ENCODE measurements at regions not wholly inside any gene's neighbourhood (a gene's known extent, or its start where the extent isn't known, plus 50 kb on each side); places are given as distances from the start of the nearest gene placed in this dataset.

DNA sequence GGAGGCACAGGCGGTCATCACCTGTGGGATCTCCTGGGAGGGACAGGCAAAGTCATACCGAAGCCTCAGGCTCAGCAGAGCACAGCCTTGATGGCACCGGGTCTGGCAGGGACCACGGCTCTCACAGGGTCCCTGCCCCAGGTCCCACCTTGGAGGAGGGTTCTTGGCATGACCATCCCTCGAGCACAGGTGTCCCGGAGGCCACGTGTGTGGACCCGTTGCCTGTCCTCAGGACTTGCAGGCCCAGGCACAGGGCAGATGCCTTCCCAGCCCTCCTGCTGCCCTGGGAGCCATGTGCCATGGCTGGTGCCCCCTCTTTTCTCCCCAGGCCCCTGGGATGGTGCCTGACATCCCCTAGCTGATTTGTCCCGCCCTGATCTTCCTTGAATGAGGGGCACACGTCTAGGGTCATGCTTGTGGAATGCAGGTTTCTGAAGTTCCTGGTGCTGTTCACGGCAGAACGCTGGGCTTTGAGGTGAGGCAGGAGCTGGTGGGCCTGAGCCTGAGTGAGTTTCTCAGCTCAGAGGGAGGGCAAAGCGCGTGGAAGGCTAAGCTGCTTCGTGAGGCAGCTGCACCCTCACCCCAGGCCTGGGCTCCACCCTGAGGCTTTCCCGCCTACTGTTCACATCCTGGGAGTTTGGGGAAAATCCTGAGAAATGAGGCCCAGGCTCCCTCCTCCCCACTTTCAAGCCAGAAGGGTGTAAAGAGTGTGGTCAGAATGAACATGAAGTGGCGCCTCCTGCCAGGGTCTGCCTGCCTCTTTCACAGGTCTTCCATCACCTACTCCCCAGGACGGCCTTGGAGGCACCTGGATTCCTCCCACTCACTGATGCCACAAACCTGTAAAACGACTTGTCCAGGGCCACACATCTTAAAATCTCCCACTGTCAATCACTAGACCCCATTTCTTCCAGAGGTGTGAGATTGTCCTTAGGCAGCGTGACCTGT is 325.8 kb upstream of the B3GAT1 start (continued):
- TF ChIP-seq ETV6 (IDR thresholded peaks at IDR 0.05; ENCODE audit: borderline replicate concordance in 1 of 2, low read depth in 2 of 2, low read length in 1 of 2) = no peak
- TF ChIP-seq ETV6 (CRISPR knock-in tag; IDR thresholded peaks at IDR 0.05; ENCODE audit: borderline replicate concordance) = no peak
- TF ChIP-seq ZC3H8 (IDR thresholded peaks at IDR 0.05) = no peak
- TF ChIP-seq, protein P1, sequence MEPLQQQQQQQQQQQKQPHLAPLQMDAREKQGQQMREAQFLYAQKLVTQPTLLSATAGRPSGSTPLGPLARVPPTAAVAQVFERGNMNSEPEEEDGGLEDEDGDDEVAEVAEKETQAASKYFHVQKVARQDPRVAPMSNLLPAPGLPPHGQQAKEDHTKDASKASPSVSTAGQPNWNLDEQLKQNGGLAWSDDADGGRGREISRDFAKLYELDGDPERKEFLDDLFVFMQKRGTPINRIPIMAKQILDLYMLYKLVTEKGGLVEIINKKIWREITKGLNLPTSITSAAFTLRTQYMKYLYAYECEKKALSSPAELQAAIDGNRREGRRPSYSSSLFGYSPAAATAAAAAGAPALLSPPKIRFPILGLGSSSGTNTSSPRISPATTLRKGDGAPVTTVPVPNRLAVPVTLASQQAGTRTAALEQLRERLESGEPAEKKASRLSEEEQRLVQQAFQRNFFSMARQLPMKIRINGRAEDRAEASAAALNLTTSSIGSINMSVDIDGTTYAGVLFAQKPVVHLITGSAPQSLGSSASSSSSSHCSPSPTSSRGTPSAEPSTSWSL (CRISPR knock-in tag; IDR thresholded peaks at IDR 0.05; ENCODE audit: borderline replicate concordance) = no peak
- no peak for TF ChIP-seq ZNF668 (CRISPR knock-in tag; IDR thresholded peaks at IDR 0.05)
- no peak for TF ChIP-seq ELF4 (CRISPR knock-in tag; IDR thresholded peaks at IDR 0.05)
- no peak for TF ChIP-seq KAT7 (CRISPR knock-in tag; IDR thresholded peaks at IDR 0.05; ENCODE audit: borderline replicate concordance)
- no peak for TF ChIP-seq ZNF507 (tag; conservative IDR thresholded peaks at IDR 0.05)
- TF ChIP-seq SRF (CRISPR knock-in tag; IDR thresholded peaks at IDR 0.05) = no peak
